ENCODE measurements at regions not wholly inside any gene's neighbourhood (a gene's known extent, or its start where the extent isn't known, plus 50 kb on each side); places are given as distances from the start of the nearest gene placed in this dataset.

DNA sequence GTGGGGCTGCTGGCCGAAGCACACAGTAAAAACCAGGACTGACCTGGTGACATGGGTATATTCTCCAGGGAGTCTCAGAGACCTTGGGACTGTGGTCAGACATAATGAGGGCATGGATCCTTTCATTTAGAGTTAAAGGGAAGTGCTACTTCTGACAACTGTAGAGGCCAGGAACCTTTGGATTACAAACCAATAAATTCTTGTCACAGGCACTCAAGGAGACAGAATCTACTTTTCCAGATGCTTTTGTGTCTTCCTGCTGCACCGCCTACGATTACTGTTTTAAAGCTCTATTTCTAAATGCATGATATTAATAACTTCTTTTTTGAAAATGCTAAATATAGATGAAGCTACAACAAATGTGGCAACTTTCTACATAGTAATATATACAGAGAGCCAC, 106.5 kb upstream of the LPAR1 start:
- ATAC-seq (no peak), DNase-seq (no peak)
- intact Hi-C loops (cut with DNase I) = no loop called here
- no peaks in the 10 kb centered on the region for H3K27me3 ChIP-seq
- H3K36me3 ChIP-seq = no peaks in the 10 kb centered on the region
- H3K9me3 ChIP-seq = no peaks in the 10 kb centered on the region
- no peak overlapping the region for H3K4me3 ChIP-seq
- H3K27ac ChIP-seq = no peak overlapping the region
- WGBS, 4 donors = 45 to 65% (median 51%) methylated on average over 3 of the region's 3 CpGs
- no peak for TF ChIP-seq POLR2A (IDR thresholded peaks at IDR 0.05)
- TF ChIP-seq, protein P1, sequence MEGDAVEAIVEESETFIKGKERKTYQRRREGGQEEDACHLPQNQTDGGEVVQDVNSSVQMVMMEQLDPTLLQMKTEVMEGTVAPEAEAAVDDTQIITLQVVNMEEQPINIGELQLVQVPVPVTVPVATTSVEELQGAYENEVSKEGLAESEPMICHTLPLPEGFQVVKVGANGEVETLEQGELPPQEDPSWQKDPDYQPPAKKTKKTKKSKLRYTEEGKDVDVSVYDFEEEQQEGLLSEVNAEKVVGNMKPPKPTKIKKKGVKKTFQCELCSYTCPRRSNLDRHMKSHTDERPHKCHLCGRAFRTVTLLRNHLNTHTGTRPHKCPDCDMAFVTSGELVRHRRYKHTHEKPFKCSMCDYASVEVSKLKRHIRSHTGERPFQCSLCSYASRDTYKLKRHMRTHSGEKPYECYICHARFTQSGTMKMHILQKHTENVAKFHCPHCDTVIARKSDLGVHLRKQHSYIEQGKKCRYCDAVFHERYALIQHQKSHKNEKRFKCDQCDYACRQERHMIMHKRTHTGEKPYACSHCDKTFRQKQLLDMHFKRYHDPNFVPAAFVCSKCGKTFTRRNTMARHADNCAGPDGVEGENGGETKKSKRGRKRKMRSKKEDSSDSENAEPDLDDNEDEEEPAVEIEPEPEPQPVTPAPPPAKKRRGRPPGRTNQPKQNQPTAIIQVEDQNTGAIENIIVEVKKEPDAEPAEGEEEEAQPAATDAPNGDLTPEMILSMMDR (IDR thresholded peaks at IDR 0.05) = no peak
- peaks cover 0 to 17% (median 0%) of the 10 kb centered on the region in 12 donors for H3K4me1 ChIP-seq

DNA sequence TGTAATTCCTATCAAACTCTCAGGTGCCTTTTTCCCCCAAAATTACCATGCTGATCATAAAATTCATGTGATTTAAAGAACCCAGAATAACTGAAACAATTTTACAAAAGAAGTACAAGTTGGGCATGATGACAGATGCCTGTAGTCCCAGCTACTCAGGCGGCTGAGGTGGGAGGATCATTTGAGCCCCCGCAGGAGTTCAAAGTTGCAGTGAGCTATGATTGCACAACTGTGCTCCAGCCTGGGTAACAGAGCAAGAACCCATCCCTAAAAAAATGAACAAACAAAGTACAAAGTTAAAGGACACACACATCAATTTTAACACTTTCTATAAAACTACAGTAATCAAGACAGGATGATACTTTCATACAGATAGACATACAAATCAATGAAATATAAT, 97.9 kb upstream of the LPAR1 start:
- WGBS, 4 donors = 61 to 91% (median 89%) methylated on average over 2 of the region's 2 CpGs
- H3K4me3 ChIP-seq = no peak overlapping the region
- H3K27me3 ChIP-seq = no peaks in the 10 kb centered on the region
- H3K9me3 ChIP-seq = peaks cover 0 to 17% (median 8%) of the 10 kb centered on the region in 12 donors
- intact Hi-C loops (cut with DNase I) = no loop called here
- DNase-seq (no peak), ATAC-seq (no peak)
- H3K36me3 ChIP-seq = no peaks in the 10 kb centered on the region
- TF ChIP-seq POLR2A (IDR thresholded peaks at IDR 0.05) = no peak
- TF ChIP-seq, protein P1 (IDR thresholded peaks at IDR 0.05) = no peak
- H3K4me1 ChIP-seq = peaks cover 0 to 6% (median 0%) of the 10 kb centered on the region in 12 donors
- no peak overlapping the region for H3K27ac ChIP-seq

DNA sequence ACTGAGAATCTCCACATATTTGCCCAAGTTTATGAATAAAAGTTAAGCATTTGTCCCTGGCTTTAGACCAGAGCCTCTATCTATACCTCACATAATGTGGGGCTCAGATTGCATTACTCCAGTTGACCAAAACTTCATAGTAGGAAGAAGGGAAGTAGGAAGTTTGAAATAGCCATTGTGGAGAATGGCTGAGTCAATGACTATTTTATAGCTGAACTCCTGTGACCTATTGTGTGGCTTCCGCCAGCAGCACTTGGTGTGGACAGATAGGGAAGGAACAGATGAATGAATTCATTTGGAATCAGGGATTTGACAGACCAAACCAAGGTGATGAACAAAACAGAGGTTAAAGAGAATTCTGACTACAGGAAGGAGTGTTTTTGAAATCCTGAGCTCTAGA, 92.9 kb upstream of the LPAR1 start:
- Histone ChIP-seq H3K4me1 (peaks cover 0 to 6% (median 0%) of the 10 kb centered on the region in 12 donors), H3K36me3 (no peaks in the 10 kb centered on the region), H3K9me3 (peaks cover 0 to 17% (median 8%) of the 10 kb centered on the region in 12 donors), H3K27ac (no peak overlapping the region), H3K27me3 (no peaks in the 10 kb centered on the region), H3K4me3 (no peak overlapping the region)
- 57 to 74% (median 70%) methylated on average over 1 of the region's 1 CpG for WGBS, 4 donors
- ATAC-seq = no peak
- no peak for TF ChIP-seq POLR2A (IDR thresholded peaks at IDR 0.05)
- TF ChIP-seq, protein P1 (IDR thresholded peaks at IDR 0.05) = no peak
- intact Hi-C loops (cut with DNase I) = no loop called here
- DNase-seq = peak in 1 of 5 donors; percentile 25

DNA sequence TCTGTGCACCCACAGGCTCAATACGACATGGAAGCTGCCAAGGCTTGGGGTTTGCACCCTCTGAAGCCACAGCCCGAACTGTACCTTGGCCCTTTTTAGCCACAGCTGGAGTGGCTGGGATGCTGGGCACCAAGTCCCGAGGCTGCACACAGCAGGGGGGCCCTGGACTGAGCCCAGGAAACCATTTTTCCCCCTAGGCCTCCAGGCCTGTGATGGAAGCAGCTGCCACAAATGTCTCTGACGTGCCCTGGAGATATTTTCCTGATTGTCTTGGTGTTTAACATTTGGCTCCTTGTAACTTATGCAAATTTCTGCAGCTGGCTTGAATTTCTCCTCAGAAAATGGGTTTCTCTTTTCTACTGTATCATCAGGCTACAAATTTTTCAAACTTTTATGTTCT, 82.3 kb upstream of the LPAR1 start:
- WGBS, 4 donors = 61 to 78% (median 76%) methylated on average over 4 of the region's 4 CpGs
- H3K36me3 ChIP-seq = no peaks in the 10 kb centered on the region
- ATAC-seq = no peak

More for the DNA sequence above, 82.3 kb upstream of the LPAR1 start:
- intact Hi-C loops (cut with DNase I) = no loop called here
- Histone ChIP-seq H3K4me1 (no peaks in the 10 kb centered on the region), H3K4me3 (no peak overlapping the region), H3K27me3 (no peaks in the 10 kb centered on the region), H3K9me3 (peaks cover 0 to 3% (median 0%) of the 10 kb centered on the region in 12 donors), H3K27ac (no peak overlapping the region)
- TF ChIP-seq, protein P1 (IDR thresholded peaks at IDR 0.05) = no peak
- TF ChIP-seq POLR2A (IDR thresholded peaks at IDR 0.05) = no peak
- no peak for DNase-seq
